Hepatocyte (in vitro differentiated cells): ENCODE measurements at regions not wholly inside any gene's neighbourhood (a gene's known extent, or its start where the extent isn't known, plus 50 kb on each side); places are given as distances from the start of the nearest gene placed in this dataset.

Source experiments
- DNase-seq: peaks from one replicate; pipeline ENCODE4 v3.0.0-alpha.2; 2016; ENCODE audit warnings: low spot score
- H2AFZ ChIP-seq: fragments of 200-600 bp; sonication (generic); 2 replicates; pipeline ENCODE4 v1.6.0; 2016; ENCODE audit warnings: antibody characterized with exemption, mild to moderate bottlenecking
- H3K27ac ChIP-seq: fragments of 200-600 bp; sonication (generic); 2 replicates; pipeline ENCODE4 v1.5.1; 2016; ENCODE audit warnings: mild to moderate bottlenecking
- H3K27me3 ChIP-seq: fragments of 200-600 bp; sonication (generic); 2 replicates; pipeline ENCODE4 v1.6.1; 2016
- H3K36me3 ChIP-seq: fragments of 200-600 bp; sonication (generic); replicated peaks from 2 replicates; pipeline ENCODE4 v1.5.1; 2016; ENCODE audit warnings: low read depth; ENCODE audit not compliant: insufficient read depth
- H3K4me1 ChIP-seq: fragments of 200-600 bp; sonication (generic); 2 replicates; pipeline ENCODE4 v1.5.1; 2016; ENCODE audit warnings: mild to moderate bottlenecking, moderate library complexity; ENCODE audit not compliant: insufficient read depth
- H3K4me2 ChIP-seq: fragments of 200-600 bp; sonication (generic); 2 replicates; pipeline ENCODE4 v1.6.0; 2016
- H3K4me3 ChIP-seq: fragments of 200-600 bp; sonication (generic); 2 replicates; pipeline ENCODE4 v1.5.1; 2016; ENCODE audit warnings: mild to moderate bottlenecking
- H3K79me2 ChIP-seq: fragments of 200-600 bp; sonication (generic); 2 replicates; pipeline ENCODE4 v1.6.0; 2017; ENCODE audit warnings: mild to moderate bottlenecking
- H3K9me2 ChIP-seq: fragments of 200-600 bp; sonication (generic); replicated peaks from 2 replicates; pipeline ENCODE4 v1.6.0; 2017; ENCODE audit warnings: mild to moderate bottlenecking; ENCODE audit not compliant: insufficient read depth
- H3K9me3 ChIP-seq: fragments of 200-600 bp; sonication (generic); 2 replicates; pipeline ENCODE4 v1.5.1; 2016; ENCODE audit warnings: low read depth, mild to moderate bottlenecking
- H4K20me1 ChIP-seq: fragments of 200-600 bp; sonication (generic); 2 replicates; pipeline ENCODE4 v1.6.0; 2016; ENCODE audit warnings: mild to moderate bottlenecking; ENCODE audit not compliant: insufficient read depth, poor library complexity, severe bottlenecking
- EZH2 ChIP-seq: fragments of 200-600 bp; sonication (generic); IDR thresholded peaks from 2 replicates; pipeline ENCODE4 v1.6.1; 2016; ENCODE audit warnings: antibody characterized with exemption, mild to moderate bottlenecking, borderline replicate concordance
- EZH2phosphoT487 ChIP-seq: fragments of 200-600 bp; sonication (generic); IDR thresholded peaks from one replicate; pipeline ENCODE4 v1.6.1; 2018; ENCODE audit warnings: antibody characterized with exemption, mild to moderate bottlenecking, low read depth, moderate library complexity; ENCODE audit not compliant: unreplicated experiment, severe bottlenecking
- WGBS: methylation state at CpG from one replicate; pipeline ENCODE4 v1.1.6; 2016; ENCODE audit warnings: low lambda C conversion rate; ENCODE audit errors: missing lambda C conversion rate; 5-methylcytosine and 5-hydroxymethylcytosine counted together
- TF ChIP-seq, protein P1 (sequence below): fragments of 200-600 bp; sonication (generic); IDR thresholded peaks from 2 replicates; pipeline ENCODE4 v1.5.1; 2016; ENCODE audit warnings: antibody characterized with exemption, mild to moderate bottlenecking; ENCODE audit not compliant: poor library complexity

DNA sequence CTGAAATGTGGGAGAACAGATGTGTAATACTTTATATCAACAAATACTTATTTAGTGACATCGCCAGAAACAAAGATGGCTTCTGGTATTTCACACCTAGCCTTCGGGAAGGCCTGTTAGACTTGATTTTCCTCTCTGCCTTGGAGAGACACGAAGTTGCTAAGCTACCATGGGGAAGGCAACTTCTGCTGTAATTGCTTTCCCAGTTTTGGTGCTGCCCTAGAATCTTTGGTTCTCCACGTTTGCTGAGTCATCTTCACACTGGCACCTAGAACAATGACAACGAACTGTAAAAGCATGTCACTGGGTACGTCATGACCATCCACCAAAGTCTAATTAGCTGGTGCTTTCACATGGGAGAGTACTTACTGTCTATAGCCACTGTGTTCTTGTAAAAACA, 58.7 kb upstream of the ACTR3 start:
- WGBS: 66% methylated on average over 6 of the region's 6 CpGs
- H3K9me2 ChIP-seq: no peaks in the 10 kb centered on the region
- H3K27ac ChIP-seq: no peak overlapping the region
- H4K20me1 ChIP-seq: no peaks in the 10 kb centered on the region
- H3K4me3 ChIP-seq: no peak overlapping the region
- H3K4me1 ChIP-seq: no peaks in the 10 kb centered on the region
- H3K9me3 ChIP-seq: no peaks in the 10 kb centered on the region
- no peaks in the 10 kb centered on the region for H3K27me3 ChIP-seq
- H3K36me3 ChIP-seq: no peaks in the 10 kb centered on the region
- no peak overlapping the region for H3K4me2 ChIP-seq
- no peak overlapping the region for H2AFZ ChIP-seq
- TF ChIP-seq, protein P1, sequence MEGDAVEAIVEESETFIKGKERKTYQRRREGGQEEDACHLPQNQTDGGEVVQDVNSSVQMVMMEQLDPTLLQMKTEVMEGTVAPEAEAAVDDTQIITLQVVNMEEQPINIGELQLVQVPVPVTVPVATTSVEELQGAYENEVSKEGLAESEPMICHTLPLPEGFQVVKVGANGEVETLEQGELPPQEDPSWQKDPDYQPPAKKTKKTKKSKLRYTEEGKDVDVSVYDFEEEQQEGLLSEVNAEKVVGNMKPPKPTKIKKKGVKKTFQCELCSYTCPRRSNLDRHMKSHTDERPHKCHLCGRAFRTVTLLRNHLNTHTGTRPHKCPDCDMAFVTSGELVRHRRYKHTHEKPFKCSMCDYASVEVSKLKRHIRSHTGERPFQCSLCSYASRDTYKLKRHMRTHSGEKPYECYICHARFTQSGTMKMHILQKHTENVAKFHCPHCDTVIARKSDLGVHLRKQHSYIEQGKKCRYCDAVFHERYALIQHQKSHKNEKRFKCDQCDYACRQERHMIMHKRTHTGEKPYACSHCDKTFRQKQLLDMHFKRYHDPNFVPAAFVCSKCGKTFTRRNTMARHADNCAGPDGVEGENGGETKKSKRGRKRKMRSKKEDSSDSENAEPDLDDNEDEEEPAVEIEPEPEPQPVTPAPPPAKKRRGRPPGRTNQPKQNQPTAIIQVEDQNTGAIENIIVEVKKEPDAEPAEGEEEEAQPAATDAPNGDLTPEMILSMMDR: no peak
- no peak for TF ChIP-seq EZH2
- TF ChIP-seq EZH2phosphoT487: no peak
- no peaks in the 10 kb centered on the region for H3K79me2 ChIP-seq
- DNase-seq: peak; percentile 38

DNA sequence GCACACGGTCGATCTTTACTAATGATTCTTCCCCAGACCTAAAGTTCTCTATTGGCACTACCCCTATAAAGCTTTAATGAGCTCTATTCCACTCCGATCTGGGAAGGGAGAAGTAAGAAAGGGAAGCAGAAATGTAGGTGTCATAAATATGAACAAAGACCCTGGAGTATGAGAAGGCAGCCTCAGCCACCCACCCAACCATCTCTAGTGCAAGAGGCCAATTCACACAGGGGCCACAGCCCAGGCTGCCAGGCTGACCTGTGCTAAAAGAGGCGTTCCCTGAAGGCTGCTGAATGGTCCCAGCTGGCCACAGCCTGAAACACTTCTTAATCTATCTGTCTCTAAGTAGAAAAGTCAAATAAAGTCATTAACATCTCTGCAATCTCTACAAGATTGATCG, 60.1 kb upstream of the ACTR3 start:
- no peak for TF ChIP-seq EZH2phosphoT487
- no peak for TF ChIP-seq EZH2
- TF ChIP-seq, protein P1: no peak
- 67% methylated on average over 5 of the region's 5 CpGs for WGBS
- DNase-seq: no peak

DNA sequence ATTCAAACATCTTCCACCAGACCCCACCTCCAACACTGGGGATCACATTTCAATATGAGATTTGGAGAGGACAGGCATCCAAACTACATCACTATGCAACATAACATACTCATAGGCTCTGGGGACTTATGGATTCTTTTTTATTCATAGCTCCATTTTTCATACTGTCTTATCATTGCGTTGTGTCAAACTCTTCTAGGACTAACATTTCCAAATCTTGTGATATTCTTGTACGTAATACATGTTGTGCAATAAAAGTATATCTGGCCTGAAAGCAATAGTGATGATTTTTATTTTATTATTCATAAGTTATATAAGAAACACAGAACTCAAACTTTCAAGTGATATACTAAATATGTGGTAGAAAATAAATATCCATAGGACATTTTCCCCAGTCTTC, 60.6 kb upstream of the ACTR3 start:
- Histone ChIP-seq H3K79me2 (no peaks in the 10 kb centered on the region), H3K4me3 (no peak overlapping the region), H3K9me3 (no peaks in the 10 kb centered on the region), H3K27ac (no peak overlapping the region), H2AFZ (no peak overlapping the region), H3K4me2 (no peak overlapping the region), H3K4me1 (no peaks in the 10 kb centered on the region), H3K36me3 (no peaks in the 10 kb centered on the region), H3K27me3 (no peaks in the 10 kb centered on the region), H3K9me2 (no peaks in the 10 kb centered on the region), H4K20me1 (no peaks in the 10 kb centered on the region)
- TF ChIP-seq, protein P1: no peak
- DNase-seq: no peak
- WGBS: 94% methylated on average over 2 of the region's 2 CpGs

More for the DNA sequence above, 60.1 kb upstream of the ACTR3 start:
- H3K27me3 ChIP-seq: no peaks in the 10 kb centered on the region
- H2AFZ ChIP-seq: no peak overlapping the region
- H3K79me2 ChIP-seq: no peaks in the 10 kb centered on the region
- no peaks in the 10 kb centered on the region for H3K9me3 ChIP-seq
- no peaks in the 10 kb centered on the region for H3K36me3 ChIP-seq
- H3K4me1 ChIP-seq: no peaks in the 10 kb centered on the region
- no peak overlapping the region for H3K4me3 ChIP-seq
- no peaks in the 10 kb centered on the region for H3K9me2 ChIP-seq
- H3K27ac ChIP-seq: no peak overlapping the region
- H4K20me1 ChIP-seq: no peaks in the 10 kb centered on the region
- no peak overlapping the region for H3K4me2 ChIP-seq

DNA sequence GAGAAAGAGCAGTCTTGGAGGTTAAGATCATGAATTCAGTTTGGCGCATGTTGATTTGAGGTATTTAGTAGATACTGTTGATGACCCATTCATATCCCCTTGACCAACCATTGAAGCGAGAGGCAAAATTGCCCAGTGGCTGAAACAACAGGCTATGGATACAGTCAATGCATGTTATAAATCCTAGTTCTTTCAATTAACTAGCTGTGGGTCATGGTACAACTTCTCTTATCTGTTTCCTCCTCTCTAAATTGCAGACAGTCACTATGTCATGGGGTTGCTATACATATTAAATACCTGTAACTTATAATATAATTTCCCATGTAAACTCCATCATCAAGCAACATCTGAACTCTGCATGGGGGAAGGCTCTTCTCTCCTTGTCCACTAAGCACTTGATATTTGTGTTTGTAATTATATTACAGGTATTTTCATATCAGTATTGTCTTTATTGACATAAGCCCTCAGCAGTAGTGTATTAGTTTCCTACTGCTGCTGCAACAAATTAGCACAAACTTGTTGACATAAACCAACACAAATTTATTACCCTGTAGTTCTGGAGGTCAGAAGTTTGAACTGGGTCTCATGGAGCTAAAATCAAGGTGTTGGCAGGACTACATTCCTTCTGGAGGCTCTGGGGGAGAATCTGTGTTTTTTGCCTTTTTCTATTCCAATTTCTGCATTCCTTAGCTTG, 61.7 kb upstream of the ACTR3 start:
- Histone ChIP-seq H3K9me3 (no peaks in the 10 kb centered on the region), H2AFZ (no peak overlapping the region), H3K4me1 (no peaks in the 10 kb centered on the region), H3K27me3 (no peaks in the 10 kb centered on the region), H3K36me3 (no peaks in the 10 kb centered on the region), H4K20me1 (no peaks in the 10 kb centered on the region), H3K79me2 (no peaks in the 10 kb centered on the region), H3K4me2 (no peak overlapping the region), H3K4me3 (no peak overlapping the region), H3K9me2 (no peaks in the 10 kb centered on the region), H3K27ac (no peak overlapping the region)
- TF ChIP-seq EZH2 (no peak), EZH2phosphoT487 (no peak)
- TF ChIP-seq, protein P1: no peak
- DNase-seq: no peak
- 98% methylated on average over 2 of the region's 2 CpGs for WGBS
